ENCODE measurements at regions not wholly inside any gene's neighbourhood (a gene's known extent, or its start where the extent isn't known, plus 50 kb on each side); places are given as distances from the start of the nearest gene placed in this dataset.

GRCh38 chr2:103010751-103011150 is 248.9 kb downstream of the TMEM182 start:
- no peak for DNase-seq (ENCODE audit: insufficient read length, low spot score)
- FAIRE-seq, result no peak

- no peak for FAIRE-seq
- no peak for DNase-seq (ENCODE audit: insufficient read length, low spot score)
Measured at GRCh38 chr2:103012590-103012989, 250.8 kb downstream of the TMEM182 start.

GRCh38 chr2:103025056-103025455 is 263.2 kb downstream of the TMEM182 start:
- FAIRE-seq, result no peak
- DNase-seq (ENCODE audit: insufficient read length, low spot score), result no peak

- FAIRE-seq (no peak), DNase-seq (ENCODE audit: insufficient read length, low spot score) (no peak)
Measured at GRCh38 chr2:103028181-103028580, 266.4 kb downstream of the TMEM182 start.
